ENCODE measurements at regions not wholly inside any gene's neighbourhood (a gene's known extent, or its start where the extent isn't known, plus 50 kb on each side); places are given as distances from the start of the nearest gene placed in this dataset.

- no peak for DNase-seq
These were observed 135.4 kb downstream of the BAMBI start for GRCh38 chr10:28812384-28813372.

DNA sequence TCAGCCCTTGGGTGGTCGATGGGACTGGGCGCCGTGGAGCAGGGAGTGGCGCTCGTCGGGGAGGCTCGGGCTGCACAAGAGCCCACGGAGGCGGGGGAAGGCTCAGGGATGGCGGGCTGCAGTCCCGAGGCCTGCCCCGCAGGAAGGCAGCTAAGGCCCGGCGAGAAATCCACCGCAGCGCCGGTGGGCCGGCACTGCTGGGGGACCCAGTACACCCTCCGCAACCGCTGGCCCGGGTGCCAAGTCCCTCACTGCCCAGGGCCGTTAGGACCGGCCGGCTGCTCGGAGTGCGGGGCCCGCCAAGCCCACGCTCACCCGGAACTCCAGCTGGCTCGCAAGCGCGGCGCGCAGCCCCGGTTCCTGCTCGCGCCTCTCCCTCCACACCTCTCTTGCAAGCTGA, 138.4 kb downstream of the BAMBI start:
- DNase-seq, result no peak

DNA sequence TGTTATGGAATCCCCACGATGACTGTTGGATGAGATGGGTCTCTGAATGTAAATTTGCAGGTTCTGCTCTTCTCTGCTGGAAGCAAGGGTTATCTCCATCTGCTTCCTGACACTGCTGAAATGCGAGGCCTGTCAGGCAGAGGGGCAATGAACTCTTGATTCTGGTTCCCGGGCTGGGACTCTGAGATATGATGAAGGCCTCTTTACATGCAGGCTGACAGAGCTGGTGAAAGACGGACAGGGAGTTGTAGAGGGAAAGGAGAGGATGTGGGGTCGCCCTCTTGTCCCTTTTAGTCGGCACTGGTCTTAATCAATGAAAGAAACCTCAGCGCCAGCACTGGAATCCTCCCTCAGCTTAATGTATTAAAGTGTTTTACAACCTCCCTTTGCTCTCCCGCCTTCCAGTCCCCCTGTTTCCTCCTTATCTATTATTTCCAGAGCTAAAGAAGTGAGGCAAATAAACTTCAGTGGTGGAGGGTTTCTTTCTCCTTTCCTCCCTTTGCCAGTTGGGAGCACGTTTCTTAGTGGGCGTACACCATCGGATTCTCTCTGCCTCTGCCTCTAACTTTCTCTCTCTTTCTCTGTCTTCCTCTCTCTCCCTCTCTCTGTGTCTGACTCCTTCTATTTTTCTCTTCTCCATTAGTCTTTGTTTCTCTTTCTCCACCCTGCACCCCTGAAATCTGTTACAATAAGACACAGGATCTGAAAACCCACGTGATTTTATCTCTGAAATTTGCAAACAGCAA, 145.6 kb downstream of the BAMBI start:
- no peak for DNase-seq

DNA sequence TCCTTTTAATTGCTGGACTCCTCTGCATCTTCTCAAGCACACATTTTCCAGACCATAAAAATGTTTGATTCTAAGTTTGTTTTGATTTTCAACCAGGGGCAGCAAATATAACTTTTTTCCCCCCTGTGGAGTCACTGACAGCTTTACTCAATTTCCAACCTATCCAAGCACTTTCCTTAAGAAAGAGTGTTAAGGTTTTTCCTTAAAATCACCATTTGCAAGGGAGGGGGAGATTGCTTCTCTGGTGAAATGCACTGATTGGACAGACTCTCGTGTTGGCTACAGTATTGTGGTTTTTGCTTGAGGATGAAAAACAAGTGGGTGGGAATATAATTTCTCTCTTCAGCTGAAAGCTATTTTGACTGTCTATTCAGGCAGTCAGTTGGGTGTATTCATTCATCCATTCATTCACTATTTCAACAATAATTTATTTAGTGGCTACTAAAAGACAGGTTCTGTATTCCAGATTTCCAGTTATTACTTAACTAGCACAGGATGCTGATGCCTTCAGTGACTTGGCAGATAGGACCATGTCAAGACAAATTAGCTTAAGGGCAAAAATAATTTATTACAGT, 146.3 kb downstream of the BAMBI start:
- DNase-seq, result no peak

DNA sequence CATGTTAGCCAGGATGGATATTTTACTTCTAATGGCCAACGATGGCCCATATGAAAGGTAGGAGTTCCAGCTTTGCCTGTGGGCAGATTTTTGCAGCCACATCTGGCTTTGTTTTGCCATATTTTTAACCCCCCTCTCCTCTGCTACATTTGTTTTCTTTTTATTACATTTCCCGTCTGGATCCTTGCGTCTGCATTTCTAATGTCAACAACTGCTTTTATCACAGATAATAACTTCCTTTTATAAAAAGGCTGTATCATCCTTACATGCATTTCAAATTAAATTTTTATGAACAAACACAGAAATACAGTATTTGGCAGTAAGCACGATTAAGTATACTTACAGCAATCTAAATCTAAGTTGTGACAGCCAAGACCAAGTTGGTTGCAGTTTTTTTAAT, 156.0 kb downstream of the BAMBI start:
- no peak for DNase-seq

DNA sequence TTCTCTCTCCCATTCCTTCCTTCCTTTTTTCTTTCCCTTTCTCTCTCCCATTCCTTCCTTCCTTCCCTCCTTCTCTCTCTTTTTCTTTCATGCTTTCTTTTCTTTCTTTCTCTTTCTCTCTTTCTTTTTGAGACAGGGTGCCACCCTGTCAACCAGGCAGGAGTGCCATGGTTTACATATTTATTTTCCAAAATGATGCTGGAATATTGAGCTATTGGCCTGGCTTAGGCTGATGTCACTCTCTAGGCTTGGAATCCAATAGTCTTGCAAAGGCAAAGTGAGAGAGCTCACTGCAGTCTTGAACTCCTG, 159.1 kb downstream of the BAMBI start:
- no peak for DNase-seq

DNA sequence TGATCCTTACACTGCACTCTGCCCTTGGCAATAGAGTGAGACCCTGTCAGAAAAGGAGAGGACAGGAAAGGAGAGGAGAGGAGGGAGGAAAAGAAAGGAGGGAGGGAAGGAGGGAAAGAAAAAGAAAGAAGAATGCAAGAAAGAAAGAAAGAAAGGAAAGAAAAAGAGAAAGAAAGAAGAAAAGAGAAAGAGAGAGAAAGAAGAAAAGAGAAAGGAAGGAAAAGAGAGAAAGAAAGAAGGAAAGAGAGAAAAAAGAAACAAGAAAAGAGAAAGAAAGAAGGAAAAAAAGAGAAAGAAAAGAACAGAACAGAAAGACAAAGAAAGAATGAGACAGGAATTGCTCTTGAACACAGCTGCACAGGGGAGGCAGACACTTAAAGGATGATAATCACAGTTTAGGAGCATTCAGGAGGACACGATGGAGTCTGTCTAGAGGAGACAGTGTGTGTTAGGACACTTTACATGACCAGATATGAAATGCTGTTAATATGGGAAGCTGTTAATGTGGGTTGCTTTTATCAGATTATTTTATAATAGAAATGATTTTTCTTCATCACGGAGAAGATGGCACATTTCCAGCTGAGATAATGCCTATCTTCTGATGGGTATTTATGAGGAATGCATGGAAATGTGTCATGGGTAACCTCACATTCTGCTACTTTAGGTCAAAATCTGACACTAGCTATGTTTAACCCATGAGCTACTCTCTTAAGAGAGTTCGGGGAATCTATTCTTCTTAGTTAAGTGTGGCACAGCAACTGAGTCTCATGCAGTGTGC, 160.5 kb downstream of the BAMBI start:
- no peak for DNase-seq

- DNase-seq, result peak; percentile 28
These were observed 161.6 kb downstream of the BAMBI start for GRCh38 chr10:28838908-28839307.

GRCh38 chr10:28839600-28840007, 162.3 kb downstream of the BAMBI start:
- peak; percentile 47 for DNase-seq

DNA sequence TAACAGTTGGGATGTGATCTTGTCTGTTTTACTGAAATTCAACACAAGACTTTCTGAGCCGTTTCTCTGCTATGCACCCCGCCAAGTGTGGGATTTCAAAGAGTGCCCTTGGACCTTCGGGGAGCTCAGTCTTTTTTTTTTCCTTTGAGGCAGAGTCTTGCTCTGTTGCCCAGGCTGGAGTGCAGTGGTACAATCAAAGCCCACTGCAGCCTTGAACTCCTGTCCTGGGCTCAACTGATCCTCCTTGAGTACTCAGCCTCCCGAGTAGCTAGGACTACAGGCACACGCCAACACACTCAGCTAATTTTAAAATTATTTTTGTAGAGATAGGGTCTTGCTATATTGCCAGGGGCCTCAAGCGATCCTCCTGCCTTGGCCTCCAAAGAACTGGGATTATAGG, 162.9 kb downstream of the BAMBI start:
- no peak for DNase-seq

GRCh38 chr10:28840971-28841370, 163.7 kb downstream of the BAMBI start:
- no peak for DNase-seq

DNA sequence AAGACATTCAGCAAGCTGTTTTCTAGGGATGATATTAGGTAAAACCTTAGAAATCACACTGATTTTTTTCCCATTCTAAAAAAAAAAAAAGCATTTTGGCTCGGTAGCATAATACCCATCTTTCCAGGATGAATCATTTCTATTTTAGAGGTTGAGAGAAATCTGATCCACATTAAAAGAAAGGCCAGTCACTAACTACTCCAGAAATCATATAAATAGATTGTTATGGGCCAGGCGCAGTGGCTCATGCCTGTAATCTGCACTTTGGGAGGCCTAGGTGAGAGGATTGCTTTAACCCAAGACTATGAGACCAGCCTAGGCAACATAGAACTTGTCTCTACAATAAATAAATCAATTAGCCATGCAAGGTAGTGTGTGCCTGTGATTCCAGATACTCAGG, 164.3 kb downstream of the BAMBI start:
- no peak for DNase-seq

DNA sequence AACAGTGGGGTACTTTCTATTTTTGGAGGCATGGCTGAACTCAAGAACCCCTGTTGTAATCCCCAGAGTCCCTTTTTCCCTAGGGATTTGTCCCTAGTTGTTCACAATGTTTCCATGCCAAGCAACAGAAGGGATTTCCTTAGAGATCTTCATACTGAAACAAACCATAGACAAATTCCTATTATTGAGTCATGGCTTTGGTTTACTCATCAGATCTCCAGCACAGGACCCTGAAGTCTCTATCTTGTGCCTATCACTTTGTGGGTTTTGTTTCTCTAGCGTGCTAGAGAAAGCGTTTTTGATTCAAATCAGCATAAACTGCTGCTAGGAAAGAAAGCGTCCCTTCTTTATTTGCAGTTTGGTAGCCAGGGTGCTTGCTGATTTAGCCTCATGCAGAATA, 165.0 kb downstream of the BAMBI start:
- DNase-seq, result no peak

DNA sequence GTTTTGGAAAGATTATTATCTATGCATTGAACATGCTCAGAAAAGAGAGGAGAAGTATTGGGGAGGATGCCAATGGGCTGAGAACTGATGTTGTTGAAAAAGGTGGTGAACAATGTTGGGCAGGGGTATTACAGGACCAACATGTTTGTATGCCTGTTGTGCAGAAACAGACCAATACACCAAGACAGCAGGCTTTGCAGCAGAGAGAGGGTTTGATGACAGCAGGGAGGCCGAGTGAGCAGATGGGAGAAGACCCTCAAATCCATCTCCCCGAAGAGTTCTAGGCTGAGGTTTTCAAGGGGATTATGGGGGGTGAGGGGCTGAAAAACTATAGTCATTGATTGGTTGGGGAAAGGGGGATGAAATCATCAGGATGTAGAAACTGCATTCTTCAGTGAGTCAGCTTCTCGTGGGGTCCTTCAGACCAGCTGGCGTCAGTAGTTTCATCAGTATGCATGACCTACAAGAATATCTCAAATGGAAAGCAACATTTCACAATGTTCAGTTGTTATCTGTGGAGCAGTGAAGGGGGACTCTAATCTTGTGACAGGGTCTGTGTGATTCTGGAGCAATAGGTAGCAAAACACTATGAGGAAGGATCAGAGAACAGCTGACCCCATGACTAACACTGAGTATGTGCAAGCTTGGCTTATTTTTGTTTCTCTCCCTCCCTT, 167.8 kb downstream of the BAMBI start:
- DNase-seq, result no peak

- no peak for DNase-seq
These were observed 172.0 kb downstream of the BAMBI start for GRCh38 chr10:28849309-28849708.

DNA sequence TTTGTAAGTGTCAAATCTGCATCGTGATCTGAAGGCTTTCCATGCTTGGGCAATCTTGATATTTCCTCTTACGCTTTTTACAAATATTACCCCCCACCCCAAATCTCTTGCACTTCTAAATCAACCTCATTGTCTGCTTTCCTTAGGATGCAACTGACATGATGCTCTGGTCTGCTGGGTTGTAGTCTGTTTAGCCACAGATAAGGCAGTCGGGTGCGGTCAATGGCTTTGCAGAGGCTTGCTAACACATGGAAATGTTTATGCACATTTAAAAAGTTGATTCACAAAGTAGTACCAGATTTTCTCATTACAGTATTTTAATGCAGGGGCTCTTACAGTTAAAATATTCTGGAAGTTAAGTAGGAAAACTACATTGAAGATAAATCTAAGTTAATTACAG, 172.5 kb downstream of the BAMBI start:
- DNase-seq, result no peak

- DNase-seq, result no peak
These were observed 173.5 kb downstream of the BAMBI start for GRCh38 chr10:28850784-28851183.

DNA sequence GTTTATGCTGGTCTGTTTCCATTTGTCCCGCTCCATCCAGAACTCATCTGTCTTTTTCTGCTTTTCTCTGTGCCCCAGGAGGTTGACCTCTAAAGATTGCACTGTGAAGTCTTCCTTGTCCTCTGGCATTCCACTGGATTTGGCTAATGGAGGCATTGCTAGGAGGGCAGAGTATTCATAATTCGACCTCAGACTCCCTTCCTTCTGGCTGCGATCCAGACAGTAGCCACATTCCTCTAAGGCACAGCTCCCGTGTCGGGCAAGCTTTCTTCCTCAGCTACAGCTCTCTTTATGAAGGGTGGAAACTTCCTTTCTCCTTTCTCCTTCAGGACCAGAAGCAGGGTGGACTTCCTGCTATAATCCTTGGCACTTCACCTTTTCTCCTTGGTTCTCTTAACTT, 175.9 kb downstream of the BAMBI start:
- no peak for DNase-seq

DNA sequence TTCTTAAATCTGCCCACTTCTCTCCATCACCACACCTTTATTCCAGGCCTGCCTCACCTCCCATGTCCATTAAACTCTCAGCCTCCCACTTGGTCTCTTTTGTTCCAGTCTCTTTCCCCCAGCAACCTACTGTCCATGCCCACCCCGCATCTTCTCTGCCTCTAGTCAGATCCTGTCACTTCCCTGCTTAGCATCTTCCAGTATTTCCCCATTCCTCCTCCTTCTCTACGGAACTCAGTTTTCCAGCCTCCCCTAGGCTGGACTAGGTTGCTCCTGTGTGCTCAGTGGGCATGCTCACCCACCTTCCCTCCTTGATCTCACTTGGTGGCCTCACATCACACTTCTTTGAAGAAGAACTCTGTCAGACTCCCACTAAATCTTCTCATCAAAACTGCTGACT, 179.8 kb downstream of the BAMBI start:
- no peak for DNase-seq

- no peak for DNase-seq
These were observed 181.3 kb downstream of the BAMBI start for GRCh38 chr10:28858646-28859045.

- DNase-seq, result no peak
These were observed 182.5 kb downstream of the BAMBI start for GRCh38 chr10:28859791-28860190.

DNA sequence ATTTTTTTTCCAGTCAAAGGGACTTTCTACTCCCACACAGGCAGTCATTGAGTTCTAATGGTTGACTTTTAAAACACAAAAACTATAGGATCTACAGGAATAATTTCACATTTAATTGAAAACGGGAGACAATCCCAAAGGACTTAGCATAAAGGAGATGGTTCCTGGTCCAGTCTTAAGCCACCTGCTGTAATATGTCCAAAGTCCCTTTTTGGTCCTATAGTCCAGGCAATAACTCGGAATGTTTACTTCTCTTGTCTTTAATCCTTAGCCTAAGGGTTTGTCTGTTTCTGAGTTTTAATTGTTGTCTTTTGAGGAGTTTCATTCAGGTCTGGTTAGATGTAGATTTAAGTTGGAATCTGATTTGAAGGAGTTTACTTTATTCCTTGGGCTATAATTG, 184.9 kb downstream of the BAMBI start:
- DNase-seq, result no peak
